GM12873 (cell line): ENCODE measurements at regions not wholly inside any gene's neighbourhood (a gene's known extent, or its start where the extent isn't known, plus 50 kb on each side); places are given as distances from the start of the nearest gene placed in this dataset.

Source experiments
- TF ChIP-seq, protein P1 (sequence below): IDR thresholded peaks from 2 replicates; pipeline ENCODE4 v1.5.1; 2012; ENCODE audit warnings: low read depth, mild to moderate bottlenecking, moderate library complexity, low read length, control low read depth; ENCODE audit not compliant: insufficient read depth; ENCODE audit errors: missing control alignments

DNA sequence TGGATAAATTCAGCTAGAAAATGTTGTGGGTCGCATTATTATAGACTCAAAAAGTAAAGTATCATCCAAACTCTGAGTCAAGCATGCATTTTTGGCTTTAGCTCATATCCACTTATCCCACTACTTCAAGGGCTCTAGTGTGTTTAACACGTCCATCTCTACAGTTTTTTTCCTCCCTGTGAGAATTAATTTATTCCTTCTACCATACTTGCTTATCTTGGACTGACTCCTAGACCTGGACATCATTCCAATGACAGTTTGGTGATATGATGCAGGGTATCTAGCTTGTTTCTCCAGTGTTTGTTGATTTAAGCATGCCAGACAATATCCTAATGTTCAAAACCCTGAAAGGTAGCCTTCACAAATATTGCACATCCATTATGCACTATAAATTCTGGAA, 1037.1 kb upstream of the INTU start:
- TF ChIP-seq, protein P1, sequence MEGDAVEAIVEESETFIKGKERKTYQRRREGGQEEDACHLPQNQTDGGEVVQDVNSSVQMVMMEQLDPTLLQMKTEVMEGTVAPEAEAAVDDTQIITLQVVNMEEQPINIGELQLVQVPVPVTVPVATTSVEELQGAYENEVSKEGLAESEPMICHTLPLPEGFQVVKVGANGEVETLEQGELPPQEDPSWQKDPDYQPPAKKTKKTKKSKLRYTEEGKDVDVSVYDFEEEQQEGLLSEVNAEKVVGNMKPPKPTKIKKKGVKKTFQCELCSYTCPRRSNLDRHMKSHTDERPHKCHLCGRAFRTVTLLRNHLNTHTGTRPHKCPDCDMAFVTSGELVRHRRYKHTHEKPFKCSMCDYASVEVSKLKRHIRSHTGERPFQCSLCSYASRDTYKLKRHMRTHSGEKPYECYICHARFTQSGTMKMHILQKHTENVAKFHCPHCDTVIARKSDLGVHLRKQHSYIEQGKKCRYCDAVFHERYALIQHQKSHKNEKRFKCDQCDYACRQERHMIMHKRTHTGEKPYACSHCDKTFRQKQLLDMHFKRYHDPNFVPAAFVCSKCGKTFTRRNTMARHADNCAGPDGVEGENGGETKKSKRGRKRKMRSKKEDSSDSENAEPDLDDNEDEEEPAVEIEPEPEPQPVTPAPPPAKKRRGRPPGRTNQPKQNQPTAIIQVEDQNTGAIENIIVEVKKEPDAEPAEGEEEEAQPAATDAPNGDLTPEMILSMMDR = no peak

DNA sequence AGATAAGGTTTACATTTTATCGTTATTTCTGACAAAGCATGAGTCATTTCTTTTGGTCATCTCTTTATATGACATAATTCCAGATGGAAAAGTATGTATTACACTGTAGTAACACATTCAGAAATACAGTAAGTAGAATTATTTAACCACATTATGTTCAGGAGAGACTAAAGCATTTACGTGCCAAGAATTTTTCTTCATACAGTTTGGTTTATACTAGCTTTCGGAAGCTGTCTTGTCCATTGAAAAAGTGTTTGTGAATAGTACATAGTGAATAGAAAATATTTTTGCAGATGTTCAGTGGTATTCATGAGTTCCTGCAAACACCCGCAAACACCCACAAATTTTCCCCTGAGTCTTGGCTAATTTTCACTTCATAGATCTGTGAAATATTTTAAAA, 1033.0 kb upstream of the INTU start:
- TF ChIP-seq, protein P1 = no peak

GRCh38 chr4:126603210-126603609, 1029.5 kb upstream of the INTU start:
- TF ChIP-seq, protein P1 = no peak

DNA sequence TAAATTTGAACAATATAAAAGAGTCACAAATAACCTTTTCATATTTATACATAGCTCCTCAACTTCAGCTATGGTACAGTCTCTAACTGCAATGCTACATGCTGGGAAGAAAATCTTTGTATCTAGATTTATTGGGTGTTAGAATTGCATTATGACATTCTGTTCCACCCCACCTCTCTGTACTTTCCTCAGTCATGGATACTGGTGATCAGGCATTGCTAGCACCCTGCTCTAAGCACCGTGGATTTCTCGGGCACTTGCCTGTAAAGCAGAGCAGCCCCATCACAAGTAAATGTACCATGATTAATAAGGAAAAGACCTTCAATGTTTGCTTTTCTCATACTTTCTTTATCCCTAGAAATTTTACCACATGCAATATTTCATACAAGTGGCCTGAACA, 1028.9 kb upstream of the INTU start:
- TF ChIP-seq, protein P1 = no peak

GRCh38 chr4:126604268-126604867, 1028.4 kb upstream of the INTU start:
- TF ChIP-seq, protein P1 = peak; percentile 60

GRCh38 chr4:126610933-126611332, 1021.8 kb upstream of the INTU start:
- TF ChIP-seq, protein P1 = no peak

- TF ChIP-seq, protein P1 = no peak
Measured at GRCh38 chr4:126611900-126612299, 1020.9 kb upstream of the INTU start.
